ENCODE measurements at regions not wholly inside any gene's neighbourhood (a gene's known extent, or its start where the extent isn't known, plus 50 kb on each side); places are given as distances from the start of the nearest gene placed in this dataset.
A peak's percentile ranks its signal among the peaks of the same experiment; 100 is the strongest.

DNA sequence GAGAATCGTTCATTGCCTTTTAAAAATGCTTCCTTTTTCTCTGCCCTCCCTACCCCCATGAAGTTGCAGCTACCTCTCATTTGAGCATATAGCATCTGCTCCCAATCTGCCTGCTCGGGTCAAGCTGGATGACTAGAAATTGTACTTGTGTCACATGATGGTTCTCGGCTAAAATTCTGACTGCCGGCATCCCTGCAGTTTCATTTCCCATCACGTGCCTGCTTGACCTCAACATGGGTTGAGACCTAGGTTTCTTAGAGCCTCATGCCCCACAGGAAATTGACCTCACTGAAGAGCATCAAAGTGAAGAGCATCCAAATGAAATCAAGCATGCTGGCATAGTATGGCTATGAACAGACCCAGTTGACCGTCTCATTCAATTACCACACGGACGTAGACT lies 581.6 kb upstream of the PSMD7 start:
- ChIA-PET CTCF (no interaction called here), POLR2A (no interaction called here)
- no peaks in the 10 kb centered on the region for H3K9me3 Mint-ChIP-seq
- TF ChIP-seq, protein P1, sequence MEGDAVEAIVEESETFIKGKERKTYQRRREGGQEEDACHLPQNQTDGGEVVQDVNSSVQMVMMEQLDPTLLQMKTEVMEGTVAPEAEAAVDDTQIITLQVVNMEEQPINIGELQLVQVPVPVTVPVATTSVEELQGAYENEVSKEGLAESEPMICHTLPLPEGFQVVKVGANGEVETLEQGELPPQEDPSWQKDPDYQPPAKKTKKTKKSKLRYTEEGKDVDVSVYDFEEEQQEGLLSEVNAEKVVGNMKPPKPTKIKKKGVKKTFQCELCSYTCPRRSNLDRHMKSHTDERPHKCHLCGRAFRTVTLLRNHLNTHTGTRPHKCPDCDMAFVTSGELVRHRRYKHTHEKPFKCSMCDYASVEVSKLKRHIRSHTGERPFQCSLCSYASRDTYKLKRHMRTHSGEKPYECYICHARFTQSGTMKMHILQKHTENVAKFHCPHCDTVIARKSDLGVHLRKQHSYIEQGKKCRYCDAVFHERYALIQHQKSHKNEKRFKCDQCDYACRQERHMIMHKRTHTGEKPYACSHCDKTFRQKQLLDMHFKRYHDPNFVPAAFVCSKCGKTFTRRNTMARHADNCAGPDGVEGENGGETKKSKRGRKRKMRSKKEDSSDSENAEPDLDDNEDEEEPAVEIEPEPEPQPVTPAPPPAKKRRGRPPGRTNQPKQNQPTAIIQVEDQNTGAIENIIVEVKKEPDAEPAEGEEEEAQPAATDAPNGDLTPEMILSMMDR (IDR thresholded peaks at IDR 0.05), result no peak
- intact Hi-C loops (cut with micrococcal nuclease), result no loop called here
- DNase-seq, result no peak
- H3K36me3 Mint-ChIP-seq (ENCODE audit: low read depth), result no peaks in the 10 kb centered on the region
- no peak for ATAC-seq
- H3K27me3 Mint-ChIP-seq, result no peaks in the 10 kb centered on the region
- H3K27ac Mint-ChIP-seq, result no peak overlapping the region
- no peaks in the 10 kb centered on the region for H3K4me1 Mint-ChIP-seq (ENCODE audit: low read depth)
- H3K4me3 Mint-ChIP-seq, result no peak overlapping the region

DNA sequence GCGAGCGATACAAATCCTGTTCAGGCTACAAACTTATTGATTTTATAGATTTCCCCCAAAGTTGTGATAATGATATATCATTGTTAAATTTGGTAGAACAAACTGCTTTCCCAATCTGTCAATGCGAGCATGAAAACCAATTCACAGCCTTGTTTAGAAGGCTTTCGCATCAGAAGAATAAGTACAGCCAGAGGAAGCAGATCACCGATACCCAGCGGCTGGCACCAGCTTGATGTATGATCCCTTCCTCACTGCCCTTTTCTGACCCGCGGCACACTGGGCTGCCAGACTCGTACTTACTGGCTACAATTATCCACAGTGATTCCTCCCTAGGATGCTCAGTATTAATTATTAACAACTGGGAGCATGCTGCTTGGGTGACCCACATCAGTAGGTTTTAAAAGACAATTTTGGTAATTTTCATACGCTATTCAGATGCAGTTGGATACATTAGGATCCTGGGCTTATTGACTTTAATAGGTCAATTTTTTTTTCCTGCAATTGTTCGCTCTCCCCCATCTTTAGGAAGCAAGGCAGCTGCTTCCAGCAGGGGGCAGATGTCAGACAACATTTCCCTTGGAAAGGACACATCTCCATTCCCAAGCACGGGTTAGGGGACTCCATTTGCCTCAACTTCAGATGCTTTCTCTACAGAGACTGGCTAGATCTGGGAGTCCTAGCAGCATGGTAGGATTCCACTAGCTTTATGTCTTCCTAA lies 582.7 kb upstream of the PSMD7 start:
- intact Hi-C loops (cut with micrococcal nuclease), result no loop called here
- DNase-seq (peak; percentile 5), ATAC-seq (no peak)
- Mint-ChIP-seq H3K4me1 (ENCODE audit: low read depth) (no peaks in the 10 kb centered on the region), H3K36me3 (ENCODE audit: low read depth) (no peaks in the 10 kb centered on the region), H3K4me3 (no peak overlapping the region), H3K27ac (no peak overlapping the region), H3K27me3 (no peaks in the 10 kb centered on the region), H3K9me3 (no peaks in the 10 kb centered on the region)
- TF ChIP-seq, protein P1 (IDR thresholded peaks at IDR 0.05), result no peak
- CTCF ChIA-PET, result no interaction called here
- POLR2A ChIA-PET, result no interaction called here

GRCh38 chr16:73713251-73713650 lies 583.4 kb upstream of the PSMD7 start:
- POLR2A ChIA-PET, result no interaction called here
- intact Hi-C loops (cut with micrococcal nuclease), result no loop called here
- no peaks in the 10 kb centered on the region for H3K9me3 Mint-ChIP-seq
- H3K4me3 Mint-ChIP-seq, result no peak overlapping the region
- CTCF ChIA-PET, result no interaction called here
- no peaks in the 10 kb centered on the region for H3K36me3 Mint-ChIP-seq (ENCODE audit: low read depth)
- TF ChIP-seq, protein P1 (IDR thresholded peaks at IDR 0.05), result no peak
- no peak for DNase-seq
- ATAC-seq, result no peak
- no peaks in the 10 kb centered on the region for H3K27me3 Mint-ChIP-seq
- H3K27ac Mint-ChIP-seq, result no peak overlapping the region
- no peaks in the 10 kb centered on the region for H3K4me1 Mint-ChIP-seq (ENCODE audit: low read depth)

- ATAC-seq, result no peak
- POLR2A ChIA-PET, result no interaction called here
- no peak for DNase-seq
- H3K4me1 Mint-ChIP-seq (ENCODE audit: low read depth), result no peaks in the 10 kb centered on the region
- intact Hi-C loops (cut with micrococcal nuclease), result no loop called here
- CTCF ChIA-PET, result no interaction called here
- no peak overlapping the region for H3K27ac Mint-ChIP-seq
- H3K27me3 Mint-ChIP-seq, result no peaks in the 10 kb centered on the region
- no peaks in the 10 kb centered on the region for H3K9me3 Mint-ChIP-seq
- no peaks in the 10 kb centered on the region for H3K36me3 Mint-ChIP-seq (ENCODE audit: low read depth)
- H3K4me3 Mint-ChIP-seq, result no peak overlapping the region
- TF ChIP-seq, protein P1 (IDR thresholded peaks at IDR 0.05), result no peak
These were observed 585.1 kb upstream of the PSMD7 start for GRCh38 chr16:73711406-73712080.

DNA sequence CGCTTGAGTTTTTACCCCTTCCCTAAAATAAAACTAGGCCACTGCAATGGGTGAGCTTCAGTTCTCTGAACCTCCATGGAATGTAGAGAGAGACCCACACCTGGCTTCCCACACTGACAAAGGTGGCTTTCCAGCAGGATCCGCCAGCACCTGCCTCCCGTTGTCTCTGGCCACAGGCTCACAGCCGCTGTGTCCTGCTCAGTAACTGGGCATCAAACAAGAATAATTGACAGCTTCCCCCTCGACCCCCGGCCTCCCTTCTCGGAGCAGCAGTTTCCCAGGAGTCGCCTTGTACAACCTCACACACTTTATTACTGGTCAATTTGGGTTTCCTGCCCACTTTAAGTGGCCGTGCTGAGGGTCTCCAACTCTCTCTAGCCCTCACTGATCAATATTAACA lies 586.1 kb upstream of the PSMD7 start:
- H3K4me1 Mint-ChIP-seq (ENCODE audit: low read depth), result no peaks in the 10 kb centered on the region
- H3K4me3 Mint-ChIP-seq, result no peak overlapping the region
- ChIA-PET POLR2A (no interaction called here), CTCF (no interaction called here)
- TF ChIP-seq, protein P1 (IDR thresholded peaks at IDR 0.05), result no peak
- no peaks in the 10 kb centered on the region for H3K9me3 Mint-ChIP-seq
- H3K27ac Mint-ChIP-seq, result no peak overlapping the region
- no peak for ATAC-seq
- H3K27me3 Mint-ChIP-seq, result no peaks in the 10 kb centered on the region
- H3K36me3 Mint-ChIP-seq (ENCODE audit: low read depth), result no peaks in the 10 kb centered on the region
- intact Hi-C loops (cut with micrococcal nuclease), result no loop called here
- no peak for DNase-seq
